H1 (cell line): ENCODE measurements at regions not wholly inside any gene's neighbourhood (a gene's known extent, or its start where the extent isn't known, plus 50 kb on each side); places are given as distances from the start of the nearest gene placed in this dataset.

Source experiments
- CTCF ChIA-PET: fragments of 300-600 bp; sonication (Branson Sonifier 250); formaldehyde crosslinking; loops from one replicate; lab custom pipeline; 2021; ENCODE audit not compliant: partially characterized antibody; lab: Charles Lee
- POLR2A ChIA-PET: fragments of 300-600 bp; sonication (Branson Sonifier 250); formaldehyde crosslinking; loops from one replicate; lab custom pipeline; 2021; ENCODE audit warnings: inconsistent platforms; ENCODE audit not compliant: partially characterized antibody; lab: Charles Lee
- DNase-seq, 2 experiments: peaks; one replicate each; pipeline versions ENCODE4 v3.0.0 to v3.0.0-alpha.2; 2010 to 2022; ENCODE audit warnings: low spot score in 2 of 2, low read depth in 1 of 2, mixed read lengths in 1 of 2
- FAIRE-seq: peaks from 2 replicates; lab custom pipeline; 2011; peaks lifted over from hg19 to GRCh38; lab: Jason Lieb, UNC
- H2AFZ ChIP-seq: 2 replicates; pipeline ENCODE4 v1.8.1; 2012; ENCODE audit warnings: low read length, inconsistent platforms
- H2AK5ac ChIP-seq: 2 replicates; pipeline ENCODE4 v1.6.1; 2013; ENCODE audit warnings: low read depth, low read length
- H2BK120ac ChIP-seq: replicated peaks from 2 replicates; pipeline ENCODE3; 2013; ENCODE audit warnings: low read depth, low read length, inconsistent platforms
- H2BK12ac ChIP-seq: 2 replicates; pipeline ENCODE4 v1.6.1; 2013; ENCODE audit warnings: low read depth, low read length
- H2BK15ac ChIP-seq: 2 replicates; pipeline ENCODE4 v1.6.1; 2013; ENCODE audit warnings: low read length
- H2BK20ac ChIP-seq: 2 replicates; pipeline ENCODE4 v1.6.1; 2013; ENCODE audit warnings: low read length
- H2BK5ac ChIP-seq: 2 replicates; pipeline ENCODE4 v1.6.1; 2013; ENCODE audit warnings: low read depth, low read length
- H3K14ac ChIP-seq: 2 replicates; pipeline ENCODE4 v1.6.1; 2013; ENCODE audit warnings: inconsistent platforms; ENCODE audit not compliant: insufficient read length
- H3K18ac ChIP-seq: 2 replicates; pipeline ENCODE4 v1.6.1; 2013; ENCODE audit warnings: low read length; ENCODE audit errors: extremely low read depth
- H3K23ac ChIP-seq: 2 replicates; pipeline ENCODE4 v1.6.1; 2013; ENCODE audit warnings: inconsistent platforms; ENCODE audit not compliant: insufficient read length
- H3K23me2 ChIP-seq: 2 replicates; pipeline ENCODE4 v1.6.1; 2013; ENCODE audit warnings: low read depth, low read length
- H3K27ac ChIP-seq: 2 replicates; pipeline ENCODE4 v1.6.1; 2011; ENCODE audit warnings: low read depth, low read length, inconsistent platforms
- H3K27me3 ChIP-seq, 4 experiments: replicated peaks in 1 of 4; 1 replicate in 1 of 4; 2 replicates in 3 of 4; pipeline versions ENCODE4 v1.6.1 to v1.8.1; 2011 to 2013; ENCODE audit warnings: low read length in 3 of 4, mild to moderate bottlenecking in 3 of 4, inconsistent platforms in 2 of 4, mixed read lengths in 2 of 4, moderate library complexity in 1 of 4; ENCODE audit not compliant: control insufficient read depth in 3 of 4, insufficient read depth in 3 of 4; ENCODE audit errors: extremely low read depth in 1 of 4
- H3K36me3 ChIP-seq, 4 experiments: 2 replicates each; pipeline versions ENCODE4 v1.6.1 to v1.8.1; 2011 to 2013; ENCODE audit warnings: mild to moderate bottlenecking in 4 of 4, low read length in 3 of 4, moderate library complexity in 2 of 4, control low read depth in 1 of 4, inconsistent platforms in 1 of 4; ENCODE audit not compliant: insufficient read depth in 4 of 4, control insufficient read depth in 2 of 4
- H3K4ac ChIP-seq: replicated peaks from 2 replicates; pipeline ENCODE3; 2013; ENCODE audit warnings: low read length, low read depth, mixed read lengths, inconsistent platforms; ENCODE audit not compliant: insufficient read length
- H3K4me1 ChIP-seq, 4 experiments: replicated peaks in 1 of 4; 1 replicate in 1 of 4; 2 replicates in 3 of 4; pipeline versions ENCODE4 v1.6.1 to v1.8.1; 2011 to 2013; ENCODE audit warnings: low read length in 3 of 4, inconsistent platforms in 2 of 4, mixed read lengths in 1 of 4; ENCODE audit not compliant: insufficient read depth in 4 of 4, control insufficient read depth in 3 of 4
- H3K4me2 ChIP-seq, 2 experiments: 2 replicates each; pipeline versions ENCODE4 v1.6.1 to v1.8.1; 2011 to 2013; ENCODE audit warnings: low read depth in 2 of 2, low read length in 2 of 2, control low read depth in 1 of 2, inconsistent platforms in 1 of 2, mild to moderate bottlenecking in 1 of 2; ENCODE audit not compliant: insufficient read depth in 1 of 2
- H3K4me3 ChIP-seq, 4 experiments: fragments of 200-600, 300-600 bp in 1 of 4; sonication (generic), shearing (Covaris generic), sonication (Bioruptor Twin) in 1 of 4; 2 replicates each; pipeline versions ENCODE4 v1.5.1 to v1.8.1; 2011 to 2016; ENCODE audit warnings: low read length in 4 of 4, low read depth in 3 of 4, control low read depth in 2 of 4, inconsistent platforms in 2 of 4, mild to moderate bottlenecking in 2 of 4, mixed read lengths in 1 of 4, moderate library complexity in 1 of 4; ENCODE audit not compliant: insufficient read depth in 2 of 4; ENCODE audit errors: extremely low read depth in 1 of 4
- H3K56ac ChIP-seq: replicated peaks from 2 replicates; pipeline ENCODE3; 2013; ENCODE audit warnings: low read depth, mild to moderate bottlenecking, mixed read lengths, low read length, inconsistent platforms; ENCODE audit not compliant: insufficient read length
- H3K79me1 ChIP-seq: 2 replicates; pipeline ENCODE4 v1.6.1; 2013; ENCODE audit warnings: low read depth, low read length, control low read depth
- H3K79me2 ChIP-seq, 2 experiments: 2 replicates each; pipeline versions ENCODE4 v1.6.1 to v1.8.1; 2012 to 2013; ENCODE audit warnings: low read length in 2 of 2, mild to moderate bottlenecking in 2 of 2, inconsistent platforms in 1 of 2; ENCODE audit not compliant: insufficient read depth in 2 of 2, control insufficient read depth in 1 of 2
- H3K9ac ChIP-seq, 4 experiments: replicated peaks in 1 of 4; 1 replicate in 1 of 4; 2 replicates in 3 of 4; pipeline versions ENCODE4 v1.6.1 to v1.8.1; 2011 to 2013; ENCODE audit warnings: low read depth in 3 of 4, low read length in 3 of 4, control low read depth in 2 of 4, mild to moderate bottlenecking in 2 of 4, moderate library complexity in 2 of 4, inconsistent platforms in 1 of 4; ENCODE audit errors: extremely low read depth in 1 of 4
- H3K9me3 ChIP-seq, 2 experiments: 2 replicates each; pipeline versions ENCODE4 v1.6.1 to v1.8.1; 2012 to 2013; ENCODE audit warnings: mild to moderate bottlenecking in 2 of 2, moderate library complexity in 2 of 2, control low read depth in 1 of 2, inconsistent platforms in 1 of 2, low read depth in 1 of 2, low read length in 1 of 2, mixed read lengths in 1 of 2; ENCODE audit not compliant: insufficient read depth in 2 of 2
- H4K20me1 ChIP-seq, 2 experiments: replicated peaks in 1 of 2; 2 replicates each; pipeline versions ENCODE3 to v1.8.1; 2011 to 2013; ENCODE audit warnings: inconsistent platforms in 2 of 2, low read length in 2 of 2, mild to moderate bottlenecking in 1 of 2; ENCODE audit not compliant: insufficient read depth in 2 of 2, control insufficient read depth in 1 of 2
- H4K5ac ChIP-seq: 2 replicates; pipeline ENCODE4 v1.6.1; 2013; ENCODE audit warnings: low read length, low read depth, mixed read lengths, inconsistent platforms; ENCODE audit not compliant: insufficient read length
- H4K8ac ChIP-seq: 2 replicates; pipeline ENCODE4 v1.8.0; 2013; ENCODE audit warnings: mild to moderate bottlenecking, moderate library complexity, low read length, inconsistent platforms; ENCODE audit not compliant: insufficient read depth; ENCODE audit errors: extremely low read depth
- H4K91ac ChIP-seq: replicated peaks from 2 replicates; pipeline ENCODE3; 2013; ENCODE audit warnings: low read length, mixed read lengths, inconsistent platforms; ENCODE audit not compliant: insufficient read length
- ASH2L ChIP-seq: fragments of 200-600, 300-600 bp; sonication (generic); IDR thresholded peaks from one replicate; pipeline ENCODE4 v1.7.1; 2017; ENCODE audit warnings: low read length
- CBX5 ChIP-seq: fragments of 300-800, 300-1000 bp; sonication (generic); IDR thresholded peaks from 2 replicates; pipeline ENCODE4 v1.7.1; 2016; ENCODE audit warnings: antibody characterized with exemption, low read length, low read depth
- CBX8 ChIP-seq: fragments of 300-800, 300-1000 bp; sonication (generic); IDR thresholded peaks from 2 replicates; pipeline ENCODE4 v1.7.1; 2016; ENCODE audit warnings: low read depth, low read length, borderline replicate concordance
- JUN ChIP-seq: IDR thresholded peaks from 2 replicates; pipeline ENCODE4 v1.6.1; 2011; ENCODE audit warnings: low read depth, mild to moderate bottlenecking, improper control_type of control experiment, low read length
- MAX ChIP-seq: IDR thresholded peaks from 2 replicates; pipeline ENCODE4 v1.6.1; 2012; ENCODE audit warnings: inconsistent platforms
- RXRA ChIP-seq: IDR thresholded peaks from 2 replicates; pipeline ENCODE4 v1.6.1; 2011; ENCODE audit warnings: low read depth, mild to moderate bottlenecking, low read length, moderate library complexity; ENCODE audit not compliant: insufficient read depth
- SAP30 ChIP-seq: fragments of 300-600 bp; sonication (generic); IDR thresholded peaks from 2 replicates; pipeline ENCODE4 v1.7.1; 2012; ENCODE audit warnings: low read length, moderate library complexity, mild to moderate bottlenecking, inconsistent platforms; ENCODE audit not compliant: insufficient read depth, insufficient replicate concordance
- TAF1 ChIP-seq: IDR thresholded peaks from 2 replicates; pipeline ENCODE4 v1.6.1; 2011; ENCODE audit warnings: mild to moderate bottlenecking, low read depth, low read length
- ZNF274 ChIP-seq: IDR thresholded peaks from 2 replicates; pipeline ENCODE4 v1.7.0; 2012; ENCODE audit warnings: low read length, borderline replicate concordance; ENCODE audit errors: extremely low read depth
- WGBS, 2 experiments: shearing (Covaris generic) in 1 of 2; methylation state at CpG; one replicate each; pipeline versions ENCODE4 v1.1.6 to v1.1.7; 2013 to 2015; ENCODE audit warnings: low lambda C conversion rate in 2 of 2, mixed read lengths in 2 of 2, inconsistent platforms in 1 of 2, low coverage in 1 of 2, missing lambda C conversion rate in 1 of 2; ENCODE audit not compliant: insufficient replicate concordance in 2 of 2, insufficient coverage in 1 of 2, insufficient read length in 1 of 2; ENCODE audit errors: extremely low coverage in 1 of 2, missing lambda C conversion rate in 1 of 2; 5-methylcytosine and 5-hydroxymethylcytosine counted together

DNA sequence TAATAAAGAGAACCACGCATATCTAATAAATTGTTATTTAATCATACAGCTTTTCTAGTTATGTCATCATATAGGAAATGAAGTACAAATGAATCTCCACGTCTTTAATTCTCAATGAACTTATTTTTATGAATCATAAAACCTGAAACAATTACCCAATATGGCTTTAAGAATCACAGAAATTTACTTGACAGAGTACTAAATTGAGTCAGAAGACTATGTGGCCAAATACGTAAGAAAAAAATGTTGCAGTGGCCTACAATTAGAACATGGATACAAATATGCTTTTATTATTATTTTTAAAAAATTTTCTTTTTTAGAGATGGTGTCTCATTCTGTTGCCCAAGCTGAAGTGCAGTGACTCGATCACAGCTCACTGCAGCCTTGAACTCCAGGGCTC, 584.7 kb upstream of the SLC35B3 start:
- Histone ChIP-seq H3K4me2 (no peak overlapping the region), H3K79me1 (no peaks in the 10 kb centered on the region), H3K56ac (no peak overlapping the region), H3K23me2 (no peaks in the 10 kb centered on the region), H2AFZ (no peak overlapping the region), H3K4ac (no peak overlapping the region), H4K5ac (no peak overlapping the region), H2BK5ac (no peak overlapping the region), H2AK5ac (no peak overlapping the region), H3K27ac (no peak overlapping the region), H3K18ac (no peak overlapping the region), H3K36me3 (no peaks in the 10 kb centered on the region), H4K91ac (no peak overlapping the region), H3K23ac (no peak overlapping the region), H2BK15ac (no peak overlapping the region), H3K9me3 (no peaks in the 10 kb centered on the region; a peak in 1 of 4 replicates), H2BK20ac (no peak overlapping the region), H4K20me1 (no peaks in the 10 kb centered on the region), H2BK120ac (no peak overlapping the region), H3K79me2 (no peaks in the 10 kb centered on the region), H3K27me3 (no peaks in the 10 kb centered on the region), H4K8ac (no peak overlapping the region), H3K4me1 (no peaks in the 10 kb centered on the region), H3K14ac (no peak overlapping the region), H3K4me3 (no peak overlapping the region), H2BK12ac (no peak overlapping the region), H3K9ac (no peak overlapping the region)
- POLR2A ChIA-PET, result no interaction called here
- FAIRE-seq (no peak), DNase-seq (no peak)
- CTCF ChIA-PET, result no interaction called here
- WGBS, 2 experiments, result 74% methylated on average over 4 of the region's 4 CpGs; no CpG with 5 or more reads in 1 of the 2 experiments
- TF ChIP-seq ASH2L, result no peak
- TF ChIP-seq JUN, result no peak
- TF ChIP-seq MAX, result no peak
- TF ChIP-seq CBX5, result no peak
- no peak for TF ChIP-seq SAP30
- no peak for TF ChIP-seq ZNF274
- TF ChIP-seq RXRA, result no peak
- TF ChIP-seq TAF1, result no peak
- TF ChIP-seq CBX8, result no peak
